ENCODE measurements at regions not wholly inside any gene's neighbourhood (a gene's known extent, or its start where the extent isn't known, plus 50 kb on each side); places are given as distances from the start of the nearest gene placed in this dataset.

GRCh38 chr20:60968853-60969720 is 283.0 kb upstream of the CDH4 start:
- no peak for DNase-seq

- DNase-seq = no peak
Measured at GRCh38 chr20:60970601-60971000, 281.5 kb upstream of the CDH4 start.

GRCh38 chr20:60974022-60974421 is 278.0 kb upstream of the CDH4 start:
- no peak for DNase-seq

- no peak for DNase-seq
Measured at GRCh38 chr20:60974441-60974945, 277.6 kb upstream of the CDH4 start.

GRCh38 chr20:60976139-60976538 is 275.9 kb upstream of the CDH4 start:
- DNase-seq = no peak

GRCh38 chr20:60976913-60977312 is 275.1 kb upstream of the CDH4 start:
- no peak for DNase-seq

- no peak for DNase-seq
Measured at GRCh38 chr20:60977901-60978300, 274.2 kb upstream of the CDH4 start.

- no peak for DNase-seq
Measured at GRCh38 chr20:60984666-60985065, 267.4 kb upstream of the CDH4 start.

- DNase-seq = no peak
Measured at GRCh38 chr20:60986506-60987156, 265.4 kb upstream of the CDH4 start.

- DNase-seq = no peak
Measured at GRCh38 chr20:60990061-60990460, 262.0 kb upstream of the CDH4 start.

- no peak for DNase-seq
Measured at GRCh38 chr20:60990643-60991042, 261.4 kb upstream of the CDH4 start.

- DNase-seq = no peak
Measured at GRCh38 chr20:60993433-60994044, 258.5 kb upstream of the CDH4 start.

GRCh38 chr20:60999250-60999649 is 252.8 kb upstream of the CDH4 start:
- peak; percentile 12 for DNase-seq

- DNase-seq = no peak
Measured at GRCh38 chr20:61002090-61002489, 250.0 kb upstream of the CDH4 start.

GRCh38 chr20:61014491-61014890 is 237.6 kb upstream of the CDH4 start:
- no peak for DNase-seq

- no peak for DNase-seq
Measured at GRCh38 chr20:61015602-61016001, 236.5 kb upstream of the CDH4 start.

- no peak for DNase-seq
Measured at GRCh38 chr20:61019322-61019721, 232.7 kb upstream of the CDH4 start.

GRCh38 chr20:61023612-61024011 is 228.4 kb upstream of the CDH4 start:
- DNase-seq = no peak

- DNase-seq = no peak
Measured at GRCh38 chr20:61024390-61024789, 227.7 kb upstream of the CDH4 start.

- no peak for DNase-seq
Measured at GRCh38 chr20:61025536-61025935, 226.5 kb upstream of the CDH4 start.

GRCh38 chr20:61026173-61026572 is 225.9 kb upstream of the CDH4 start:
- DNase-seq = no peak

GRCh38 chr20:61026731-61027130 is 225.3 kb upstream of the CDH4 start:
- no peak for DNase-seq

- no peak for DNase-seq
Measured at GRCh38 chr20:61027218-61027617, 224.8 kb upstream of the CDH4 start.

GRCh38 chr20:61030130-61030529 is 221.9 kb upstream of the CDH4 start:
- DNase-seq = no peak

All from fibroblast of skin of abdomen (primary cell).